ENCODE measurements at regions not wholly inside any gene's neighbourhood (a gene's known extent, or its start where the extent isn't known, plus 50 kb on each side); places are given as distances from the start of the nearest gene placed in this dataset.

DNA sequence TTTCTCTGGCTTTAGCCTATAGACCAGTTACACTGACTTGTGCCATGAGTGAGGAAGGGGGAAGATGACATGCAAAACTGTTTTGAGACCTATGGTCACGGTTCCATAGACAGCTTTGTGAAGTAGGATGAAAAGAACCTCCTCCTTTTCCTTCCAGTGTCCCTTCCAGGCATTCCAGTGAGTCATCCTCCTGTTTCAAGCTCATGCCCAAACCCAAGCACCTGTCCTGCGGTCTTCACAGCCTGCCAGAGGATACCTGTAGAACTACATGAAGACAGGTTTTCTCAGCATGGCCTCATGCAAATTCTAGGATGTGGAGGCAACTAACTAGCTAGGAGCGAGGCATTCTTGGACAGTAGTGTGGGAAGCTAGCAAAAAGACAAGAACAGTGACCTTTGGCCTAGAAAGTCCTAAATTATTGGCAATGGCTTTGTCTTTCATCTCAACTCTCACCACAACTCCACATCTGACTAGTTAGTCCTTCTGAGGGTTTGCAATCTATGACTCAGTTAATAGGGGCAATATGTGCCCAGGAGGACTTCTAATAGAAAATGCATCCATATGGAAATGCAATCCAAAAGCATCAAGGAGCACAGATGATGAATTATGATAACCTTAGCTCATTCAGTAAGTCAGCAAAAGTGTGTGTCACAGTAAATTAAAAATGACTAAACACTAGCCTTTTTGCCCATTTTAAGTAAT, 154.7 kb downstream of the RBM43 start:
- TF ChIP-seq, protein P1, sequence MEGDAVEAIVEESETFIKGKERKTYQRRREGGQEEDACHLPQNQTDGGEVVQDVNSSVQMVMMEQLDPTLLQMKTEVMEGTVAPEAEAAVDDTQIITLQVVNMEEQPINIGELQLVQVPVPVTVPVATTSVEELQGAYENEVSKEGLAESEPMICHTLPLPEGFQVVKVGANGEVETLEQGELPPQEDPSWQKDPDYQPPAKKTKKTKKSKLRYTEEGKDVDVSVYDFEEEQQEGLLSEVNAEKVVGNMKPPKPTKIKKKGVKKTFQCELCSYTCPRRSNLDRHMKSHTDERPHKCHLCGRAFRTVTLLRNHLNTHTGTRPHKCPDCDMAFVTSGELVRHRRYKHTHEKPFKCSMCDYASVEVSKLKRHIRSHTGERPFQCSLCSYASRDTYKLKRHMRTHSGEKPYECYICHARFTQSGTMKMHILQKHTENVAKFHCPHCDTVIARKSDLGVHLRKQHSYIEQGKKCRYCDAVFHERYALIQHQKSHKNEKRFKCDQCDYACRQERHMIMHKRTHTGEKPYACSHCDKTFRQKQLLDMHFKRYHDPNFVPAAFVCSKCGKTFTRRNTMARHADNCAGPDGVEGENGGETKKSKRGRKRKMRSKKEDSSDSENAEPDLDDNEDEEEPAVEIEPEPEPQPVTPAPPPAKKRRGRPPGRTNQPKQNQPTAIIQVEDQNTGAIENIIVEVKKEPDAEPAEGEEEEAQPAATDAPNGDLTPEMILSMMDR (IDR thresholded peaks at IDR 0.05) = no peak
- TF ChIP-seq POLR2A (IDR thresholded peaks at IDR 0.05) = no peak
